Mononuclear cell (primary cell): ENCODE measurements at regions not wholly inside any gene's neighbourhood (a gene's known extent, or its start where the extent isn't known, plus 50 kb on each side); places are given as distances from the start of the nearest gene placed in this dataset.

ENCODE experiments used
- H3K27me3 ChIP-seq: 2 replicates; pipeline ENCODE4 v1.6.0; 2011; ENCODE audit warnings: low read length, control low read depth; ENCODE audit not compliant: insufficient read depth
- H3K4me1 ChIP-seq: 2 replicates; pipeline ENCODE4 v1.5.1; 2011; ENCODE audit warnings: mild to moderate bottlenecking, low read length, control low read depth; ENCODE audit not compliant: insufficient read depth
- H3K4me3 ChIP-seq: 2 replicates; pipeline ENCODE4 v1.5.1; 2011; ENCODE audit warnings: mild to moderate bottlenecking, low read length, moderate library complexity
- H3K9me3 ChIP-seq: 2 replicates; pipeline ENCODE4 v1.5.1; 2011; ENCODE audit warnings: low read depth, mild to moderate bottlenecking, control low read depth, low read length

DNA sequence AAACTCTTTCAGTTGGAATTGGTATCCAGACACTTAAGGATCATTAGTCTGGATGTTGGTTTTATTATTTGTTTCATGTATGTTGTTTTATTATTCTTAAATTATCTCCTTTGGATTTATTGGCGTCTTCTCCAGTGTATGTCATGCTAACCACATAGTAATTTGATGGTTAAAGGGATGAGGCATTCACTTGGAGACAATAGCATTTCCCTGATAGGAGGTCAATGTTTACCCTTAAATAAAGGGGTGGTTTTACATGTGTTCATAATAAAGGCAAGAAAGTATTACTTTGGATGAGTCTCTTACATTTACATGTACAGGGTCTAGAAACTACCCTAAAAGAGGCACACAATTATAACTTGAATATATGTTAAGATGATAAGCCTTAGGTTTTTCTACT lies 51.2 kb upstream of the RNF144B start:
- H3K9me3 ChIP-seq = no peaks in the 10 kb centered on the region
- peaks cover 24% of the 10 kb centered on the region for H3K4me1 ChIP-seq
- H3K4me3 ChIP-seq = no peak overlapping the region
- H3K27me3 ChIP-seq = no peaks in the 10 kb centered on the region

GRCh38 chr6:18334251-18334650 lies 52.9 kb upstream of the RNF144B start:
- no peaks in the 10 kb centered on the region for H3K9me3 ChIP-seq
- no peak overlapping the region for H3K4me3 ChIP-seq
- peaks cover 40% of the 10 kb centered on the region for H3K4me1 ChIP-seq
- no peaks in the 10 kb centered on the region for H3K27me3 ChIP-seq

- no peak overlapping the region for H3K4me3 ChIP-seq
- H3K27me3 ChIP-seq = no peaks in the 10 kb centered on the region
- H3K9me3 ChIP-seq = no peaks in the 10 kb centered on the region
- H3K4me1 ChIP-seq = peaks cover 52% of the 10 kb centered on the region
Measured at GRCh38 chr6:18330548-18331081, 56.5 kb upstream of the RNF144B start.

GRCh38 chr6:18329776-18330175 lies 57.4 kb upstream of the RNF144B start:
- Histone ChIP-seq H3K4me3 (no peak overlapping the region), H3K27me3 (no peaks in the 10 kb centered on the region), H3K9me3 (no peaks in the 10 kb centered on the region), H3K4me1 (peaks cover 52% of the 10 kb centered on the region)

- Histone ChIP-seq H3K27me3 (no peaks in the 10 kb centered on the region), H3K9me3 (no peaks in the 10 kb centered on the region), H3K4me3 (no peak overlapping the region), H3K4me1 (peaks cover 52% of the 10 kb centered on the region)
Measured at GRCh38 chr6:18328540-18328939, 58.6 kb upstream of the RNF144B start.

GRCh38 chr6:18328070-18328469 lies 59.1 kb upstream of the RNF144B start:
- no peaks in the 10 kb centered on the region for H3K9me3 ChIP-seq
- H3K27me3 ChIP-seq = no peaks in the 10 kb centered on the region
- H3K4me3 ChIP-seq = no peak overlapping the region
- H3K4me1 ChIP-seq = peaks cover 52% of the 10 kb centered on the region

DNA sequence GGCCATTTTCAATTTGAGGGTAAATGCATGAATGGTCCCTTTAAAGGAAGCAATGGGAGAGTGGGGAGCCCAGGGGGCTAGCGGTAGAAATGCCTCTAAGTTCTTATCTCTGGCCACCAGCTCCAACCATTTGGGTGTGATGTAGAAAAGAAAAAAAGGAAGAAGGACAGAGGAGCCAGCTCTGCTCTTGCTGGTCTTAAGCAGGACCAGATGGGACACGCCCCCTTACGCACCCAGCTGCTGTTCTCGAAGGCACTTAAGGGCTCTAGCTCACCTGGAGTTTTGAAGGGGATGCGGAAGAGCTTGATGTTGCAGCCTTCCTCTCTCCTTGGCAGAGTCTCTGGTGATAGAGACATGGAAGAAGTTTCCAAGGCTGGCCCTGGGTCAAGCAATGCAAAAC lies 59.5 kb upstream of the RNF144B start:
- Histone ChIP-seq H3K4me1 (peaks cover 52% of the 10 kb centered on the region), H3K27me3 (no peaks in the 10 kb centered on the region), H3K9me3 (no peaks in the 10 kb centered on the region), H3K4me3 (no peak overlapping the region)

DNA sequence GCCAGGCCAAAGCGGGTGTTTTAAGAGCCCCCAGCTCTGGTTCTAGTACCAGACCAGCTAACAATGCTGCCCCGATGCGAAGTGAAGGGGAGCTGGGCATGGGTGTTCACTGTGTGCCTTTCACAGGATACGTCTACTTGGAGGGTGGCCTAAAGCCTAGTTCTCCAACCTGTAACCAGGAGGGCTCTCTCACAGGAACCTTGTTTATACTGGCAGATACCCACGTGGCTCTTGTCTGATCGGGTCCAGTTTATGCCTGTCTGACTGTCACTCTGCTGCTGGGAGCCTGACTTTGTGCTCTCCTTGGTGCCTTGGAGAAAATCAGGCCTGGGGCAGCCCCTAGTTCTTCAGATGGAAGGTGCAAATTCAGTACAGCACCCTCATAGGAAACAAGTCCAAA lies 60.2 kb upstream of the RNF144B start:
- H3K9me3 ChIP-seq = no peaks in the 10 kb centered on the region
- no peaks in the 10 kb centered on the region for H3K27me3 ChIP-seq
- peaks cover 52% of the 10 kb centered on the region for H3K4me1 ChIP-seq
- no peak overlapping the region for H3K4me3 ChIP-seq

DNA sequence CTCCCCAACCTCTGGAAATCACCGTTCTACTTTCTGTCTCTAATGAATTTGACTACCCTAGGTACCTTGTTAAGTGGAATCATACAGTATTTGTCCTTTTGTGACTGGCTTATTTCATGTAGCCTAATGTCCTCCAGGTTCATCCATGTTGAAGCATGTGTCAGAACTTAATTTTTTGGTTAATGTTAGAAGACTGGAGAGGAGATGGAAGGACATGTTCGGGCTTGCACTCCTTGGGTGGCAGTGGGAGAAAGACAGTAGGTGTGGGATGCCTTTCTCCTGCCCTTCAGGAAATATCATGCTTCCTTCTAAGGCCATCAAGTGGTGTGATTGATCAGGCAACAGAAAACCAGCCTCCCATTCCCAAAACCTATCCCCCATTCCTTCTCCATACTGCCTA lies 61.1 kb upstream of the RNF144B start:
- Histone ChIP-seq H3K4me1 (peaks cover 43% of the 10 kb centered on the region), H3K27me3 (no peaks in the 10 kb centered on the region), H3K9me3 (no peaks in the 10 kb centered on the region), H3K4me3 (no peak overlapping the region)

DNA sequence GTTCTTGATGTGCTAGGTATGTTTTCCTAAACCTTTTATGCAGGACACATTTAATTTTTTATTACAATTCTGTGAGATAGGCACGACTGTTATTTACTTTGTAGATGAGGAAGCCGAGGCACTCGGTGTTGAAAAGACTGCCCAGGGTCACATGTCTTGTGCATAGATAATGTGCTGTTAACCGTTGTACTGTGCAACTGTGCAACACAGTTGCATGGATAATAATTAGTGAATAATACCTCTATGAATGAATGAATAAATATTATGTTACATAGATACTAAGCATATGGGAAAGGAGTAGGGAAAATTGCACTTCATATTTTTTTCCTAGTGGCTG lies 60.3 kb upstream of the DEK start:
- H3K27me3 ChIP-seq = no peaks in the 10 kb centered on the region
- H3K9me3 ChIP-seq = no peaks in the 10 kb centered on the region
- H3K4me3 ChIP-seq = no peak overlapping the region
- peaks cover 30% of the 10 kb centered on the region for H3K4me1 ChIP-seq

- Histone ChIP-seq H3K27me3 (no peaks in the 10 kb centered on the region), H3K9me3 (no peaks in the 10 kb centered on the region), H3K4me3 (no peak overlapping the region), H3K4me1 (peaks cover 26% of the 10 kb centered on the region)
Measured at GRCh38 chr6:18323935-18324705, 59.8 kb upstream of the DEK start.

GRCh38 chr6:18317850-18318249 lies 53.5 kb upstream of the DEK start:
- Histone ChIP-seq H3K27me3 (no peaks in the 10 kb centered on the region), H3K9me3 (no peaks in the 10 kb centered on the region), H3K4me3 (no peak overlapping the region), H3K4me1 (no peaks in the 10 kb centered on the region)

DNA sequence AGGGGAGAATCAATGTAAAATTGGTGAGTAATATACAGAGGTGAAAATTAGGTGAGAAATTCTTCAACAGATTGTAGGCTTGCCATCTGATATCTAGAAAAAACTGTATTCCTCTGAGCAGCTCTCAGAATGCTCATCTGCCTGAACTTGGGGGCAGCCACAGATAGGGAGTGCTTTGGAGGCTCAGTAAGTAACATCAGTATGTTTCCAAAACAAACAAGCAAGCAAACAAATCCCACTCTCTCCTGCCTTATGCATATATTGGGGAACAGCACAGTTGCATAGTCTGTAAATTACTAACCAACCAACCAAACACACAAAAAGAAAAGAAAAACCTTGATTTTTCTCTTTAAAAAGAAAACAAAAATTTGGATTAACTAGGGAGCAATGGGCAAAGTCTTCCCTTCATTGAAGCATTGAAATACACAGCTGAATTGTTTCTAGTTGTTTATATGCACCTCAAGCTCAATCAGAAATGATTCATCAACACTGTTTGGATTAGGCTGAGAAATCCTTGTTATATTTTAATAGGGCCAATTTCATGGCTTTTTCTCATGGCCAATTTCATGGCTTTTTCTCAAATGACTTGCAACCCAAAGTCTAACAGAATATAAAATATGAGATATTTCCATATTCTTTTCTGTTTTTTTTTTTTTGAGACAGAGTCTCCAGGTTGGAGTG lies 50.1 kb upstream of the DEK start:
- no peaks in the 10 kb centered on the region for H3K27me3 ChIP-seq
- H3K4me1 ChIP-seq = no peaks in the 10 kb centered on the region
- H3K9me3 ChIP-seq = no peaks in the 10 kb centered on the region
- no peak overlapping the region for H3K4me3 ChIP-seq
